Central memory CD4-positive, alpha-beta T cell (primary cell): ENCODE measurements at regions not wholly inside any gene's neighbourhood (a gene's known extent, or its start where the extent isn't known, plus 50 kb on each side); places are given as distances from the start of the nearest gene placed in this dataset.

Experiments used
- DNase-seq: peaks from one replicate; pipeline ENCODE4 v3.0.0; 2022

- DNase-seq, result no peak
These were observed 459.4 kb upstream of the GRIA1 start for GRCh38 chr5:153030755-153031725.

- no peak for DNase-seq
These were observed 451.0 kb upstream of the GRIA1 start for GRCh38 chr5:153039501-153039900.

GRCh38 chr5:153043886-153044285 lies 446.6 kb upstream of the GRIA1 start:
- no peak for DNase-seq

GRCh38 chr5:153050496-153051179 lies 439.8 kb upstream of the GRIA1 start:
- DNase-seq, result no peak

GRCh38 chr5:153066281-153066680 lies 424.2 kb upstream of the GRIA1 start:
- DNase-seq, result no peak

GRCh38 chr5:153067869-153068268 lies 422.6 kb upstream of the GRIA1 start:
- DNase-seq, result no peak

- DNase-seq, result no peak
These were observed 411.1 kb upstream of the GRIA1 start for GRCh38 chr5:153079396-153079795.

- DNase-seq, result no peak
These were observed 409.5 kb upstream of the GRIA1 start for GRCh38 chr5:153080940-153081339.

- no peak for DNase-seq
These were observed 409.1 kb upstream of the GRIA1 start for GRCh38 chr5:153081385-153081784.

- no peak for DNase-seq
These were observed 406.0 kb upstream of the GRIA1 start for GRCh38 chr5:153084511-153084910.

GRCh38 chr5:153086486-153086885 lies 404.0 kb upstream of the GRIA1 start:
- DNase-seq, result no peak

- DNase-seq, result no peak
These were observed 401.9 kb upstream of the GRIA1 start for GRCh38 chr5:153088538-153088937.

GRCh38 chr5:153094333-153094732 lies 396.1 kb upstream of the GRIA1 start:
- DNase-seq, result no peak

GRCh38 chr5:153096381-153096780 lies 394.1 kb upstream of the GRIA1 start:
- DNase-seq, result no peak

GRCh38 chr5:153099328-153099727 lies 391.1 kb upstream of the GRIA1 start:
- DNase-seq, result no peak

- no peak for DNase-seq
These were observed 389.0 kb upstream of the GRIA1 start for GRCh38 chr5:153101235-153102180.

GRCh38 chr5:153116916-153117315 lies 373.6 kb upstream of the GRIA1 start:
- DNase-seq, result no peak

- no peak for DNase-seq
These were observed 372.5 kb upstream of the GRIA1 start for GRCh38 chr5:153118018-153118417.

- DNase-seq, result no peak
These were observed 368.1 kb upstream of the GRIA1 start for GRCh38 chr5:153122403-153122802.

- DNase-seq, result no peak
These were observed 360.2 kb upstream of the GRIA1 start for GRCh38 chr5:153130296-153130695.

- no peak for DNase-seq
These were observed 355.1 kb upstream of the GRIA1 start for GRCh38 chr5:153135411-153135810.

- no peak for DNase-seq
These were observed 353.4 kb upstream of the GRIA1 start for GRCh38 chr5:153136910-153137614.
